GM12892 (cell line): ENCODE measurements at regions not wholly inside any gene's neighbourhood (a gene's known extent, or its start where the extent isn't known, plus 50 kb on each side); places are given as distances from the start of the nearest gene placed in this dataset.

Experiments used
- POLR2A ChIP-seq: IDR thresholded peaks from 2 replicates; pipeline ENCODE4 v1.6.1; 2011; ENCODE audit warnings: low read depth, low read length, control low read depth
- POLR2AphosphoS5 ChIP-seq: IDR thresholded peaks from 2 replicates; pipeline ENCODE4 v1.6.1; 2011; ENCODE audit warnings: low read depth, low read length, control low read depth

GRCh38 chr20:11193241-11193640 is 519.4 kb upstream of the JAG1 start:
- TF ChIP-seq POLR2AphosphoS5 (no peak), POLR2A (no peak)
